WERI-Rb-1 (cell line): ENCODE measurements at regions not wholly inside any gene's neighbourhood (a gene's known extent, or its start where the extent isn't known, plus 50 kb on each side); places are given as distances from the start of the nearest gene placed in this dataset.
"Not testable (repeated sequence)": the region's sequence is repeated elsewhere in the genome, so short reads cannot be mapped to it uniquely, and the experiment has no call there.

Experiments used
- DNase-seq: peaks from one replicate; pipeline ENCODE4 v3.0.0-alpha.2; 2020
- H3K27ac ChIP-seq: fragments of 250-450 bp; sonication (Bioruptor Pico); 2 replicates; pipeline ENCODE4 v1.5.1; 2020; ENCODE audit warnings: mild to moderate bottlenecking, moderate library complexity
- H3K27me3 ChIP-seq: fragments of 250-450 bp; sonication (Bioruptor Pico); 2 replicates; pipeline ENCODE4 v1.5.1; 2021; ENCODE audit warnings: mild to moderate bottlenecking, low read depth, moderate library complexity; ENCODE audit not compliant: insufficient read depth, severe bottlenecking
- H3K36me3 ChIP-seq: fragments of 250-450 bp; sonication (Bioruptor Pico); 2 replicates; pipeline ENCODE4 v1.5.1; 2020; ENCODE audit warnings: mild to moderate bottlenecking, moderate library complexity
- H3K4me3 ChIP-seq: 2 replicates; pipeline ENCODE4 v1.5.1; 2011; ENCODE audit warnings: low read depth, mild to moderate bottlenecking, control low read depth, low read length
- H3K9me3 ChIP-seq: fragments of 250-450 bp; sonication (Bioruptor Pico); 2 replicates; pipeline ENCODE4 v1.5.1; 2021; ENCODE audit warnings: mild to moderate bottlenecking, moderate library complexity; ENCODE audit not compliant: severe bottlenecking
- CTCF ChIP-seq: IDR thresholded peaks from 2 replicates; pipeline ENCODE4 v1.5.1; 2011; ENCODE audit warnings: low read depth, mild to moderate bottlenecking, control low read depth, inconsistent platforms, low read length

GRCh38 chr2:212891580-212891979 lies 259.8 kb downstream of the IKZF2 start:
- no peaks in the 10 kb centered on the region for H3K36me3 ChIP-seq
- H3K9me3 ChIP-seq = no peaks in the 10 kb centered on the region
- TF ChIP-seq CTCF = no peak
- H3K27ac ChIP-seq = no peak overlapping the region
- DNase-seq = no peak
- H3K4me3 ChIP-seq = no peak overlapping the region
- H3K27me3 ChIP-seq = no peaks in the 10 kb centered on the region

- Histone ChIP-seq H3K27ac (no peak overlapping the region), H3K36me3 (no peaks in the 10 kb centered on the region), H3K9me3 (no peaks in the 10 kb centered on the region), H3K4me3 (no peak overlapping the region), H3K27me3 (no peaks in the 10 kb centered on the region)
- DNase-seq = no peak
- TF ChIP-seq CTCF = no peak
Measured at GRCh38 chr2:212882626-212883025, 268.8 kb downstream of the IKZF2 start.

GRCh38 chr2:212876556-212876955 lies 274.9 kb downstream of the IKZF2 start:
- not testable (repeated sequence) for H3K36me3 ChIP-seq, H3K9me3 ChIP-seq, DNase-seq, H3K27ac ChIP-seq, H3K4me3 ChIP-seq, H3K27me3 ChIP-seq

GRCh38 chr2:212875950-212876349 lies 275.5 kb downstream of the IKZF2 start:
- not testable (repeated sequence) for H3K4me3 ChIP-seq, H3K27me3 ChIP-seq, H3K9me3 ChIP-seq, H3K27ac ChIP-seq, DNase-seq, H3K36me3 ChIP-seq

- Histone ChIP-seq H3K9me3 (no peaks in the 10 kb centered on the region), H3K27ac (no peak overlapping the region), H3K27me3 (no peaks in the 10 kb centered on the region), H3K4me3 (no peak overlapping the region), H3K36me3 (no peaks in the 10 kb centered on the region)
- TF ChIP-seq CTCF = no peak
- DNase-seq = no peak
Measured at GRCh38 chr2:212873256-212873655, 278.2 kb downstream of the IKZF2 start.

GRCh38 chr2:212871597-212871996 lies 279.8 kb downstream of the IKZF2 start:
- Histone ChIP-seq H3K36me3 (no peaks in the 10 kb centered on the region), H3K9me3 (no peaks in the 10 kb centered on the region), H3K4me3 (no peak overlapping the region), H3K27me3 (no peaks in the 10 kb centered on the region), H3K27ac (no peak overlapping the region)
- DNase-seq = no peak
- TF ChIP-seq CTCF = no peak

- H3K36me3 ChIP-seq = no peaks in the 10 kb centered on the region
- H3K4me3 ChIP-seq = no peak overlapping the region
- no peaks in the 10 kb centered on the region for H3K27me3 ChIP-seq
- DNase-seq = no peak
- peaks cover 15% of the 10 kb centered on the region for H3K9me3 ChIP-seq
- H3K27ac ChIP-seq = no peak overlapping the region
- no peak for TF ChIP-seq CTCF
Measured at GRCh38 chr2:212864186-212864585, 287.2 kb downstream of the IKZF2 start.
